Esophagus (tissue), 2 donors: ENCODE measurements at regions not wholly inside any gene's neighbourhood (a gene's known extent, or its start where the extent isn't known, plus 50 kb on each side); places are given as distances from the start of the nearest gene placed in this dataset.
A peak's percentile ranks its signal among the peaks of the same experiment; 100 is the strongest.
"Not testable (repeated sequence)": the region's sequence is repeated elsewhere in the genome, so short reads cannot be mapped to it uniquely, and the experiment has no call there.

ENCODE experiments used
- H3K27ac ChIP-seq, 2 donors: one replicate each; pipeline ENCODE4 v1.5.1; 2013; ENCODE audit warnings: low read depth in 2 of 2, mild to moderate bottlenecking in 2 of 2, inconsistent platforms in 1 of 2, low read length in 1 of 2, moderate library complexity in 1 of 2
- H3K27me3 ChIP-seq, 2 donors: one replicate each; pipeline ENCODE4 v1.6.1; 2013; ENCODE audit warnings: low read length in 2 of 2, control low read depth in 1 of 2, mild to moderate bottlenecking in 1 of 2; ENCODE audit not compliant: insufficient read depth in 2 of 2, control insufficient read depth in 1 of 2
- H3K36me3 ChIP-seq, 2 donors: one replicate each; pipeline ENCODE4 v1.6.1; 2013; ENCODE audit warnings: low read length in 1 of 2; ENCODE audit not compliant: control insufficient read depth in 2 of 2, insufficient read depth in 2 of 2
- H3K4me1 ChIP-seq, 2 donors: one replicate each; pipeline ENCODE4 v1.6.1; 2013; ENCODE audit warnings: low read length in 1 of 2; ENCODE audit not compliant: control insufficient read depth in 2 of 2, insufficient read depth in 2 of 2
- H3K4me3 ChIP-seq, 2 donors: one replicate each; pipeline ENCODE4 v1.5.1; 2013; ENCODE audit warnings: low read length in 2 of 2, mild to moderate bottlenecking in 2 of 2, low read depth in 1 of 2, moderate library complexity in 1 of 2
- H3K9me3 ChIP-seq, 2 donors: one replicate each; pipeline ENCODE4 v1.6.1; 2013; ENCODE audit warnings: mild to moderate bottlenecking in 2 of 2, low read depth in 1 of 2, low read length in 1 of 2, moderate library complexity in 1 of 2; ENCODE audit not compliant: control insufficient read depth in 2 of 2, insufficient read depth in 1 of 2
- WGBS, 2 donors: extraction: QIAGEN DNeasy Blood & Tissue Kit; methylation state at CpG; one replicate each; pipeline ENCODE4 v1.1.7; 2013; 5-methylcytosine and 5-hydroxymethylcytosine counted together
- donor health status: healthy with polysubstance abuse.
- donor health status: Bipolar disorder and iron deficiency.

GRCh38 chr5:154646745-154647113 lies 108.4 kb upstream of the LARP1 start:
- Histone ChIP-seq H3K27ac (no peak overlapping the region), H3K36me3 (no peaks in the 10 kb centered on the region), H3K4me1 (peaks cover 4 to 8% of the 10 kb centered on the region in 2 donors), H3K9me3 (no peaks in the 10 kb centered on the region), H3K4me3 (peak overlapping the region; percentile 23 to 32), H3K27me3 (no peaks in the 10 kb centered on the region)
- 53 to 61% methylated on average over 24 of the region's 24 CpGs for WGBS, 2 donors

GRCh38 chr5:154644745-154645411 lies 110.3 kb upstream of the LARP1 start:
- 92% methylated on average over 5 of the region's 5 CpGs for WGBS, 2 donors
- Histone ChIP-seq H3K27ac (no peak overlapping the region), H3K9me3 (no peaks in the 10 kb centered on the region), H3K36me3 (no peaks in the 10 kb centered on the region), H3K4me3 (no peak overlapping the region), H3K4me1 (peaks cover 4 to 8% of the 10 kb centered on the region in 2 donors), H3K27me3 (no peaks in the 10 kb centered on the region)

GRCh38 chr5:154642499-154643245 lies 112.5 kb upstream of the LARP1 start:
- no peaks in the 10 kb centered on the region for H3K9me3 ChIP-seq
- H3K36me3 ChIP-seq, result no peaks in the 10 kb centered on the region
- H3K4me3 ChIP-seq, result no peak overlapping the region
- H3K4me1 ChIP-seq, result peaks cover 3 to 7% of the 10 kb centered on the region in 2 donors
- no peaks in the 10 kb centered on the region for H3K27me3 ChIP-seq
- 43 to 55% methylated on average over 12 of the region's 12 CpGs for WGBS, 2 donors
- H3K27ac ChIP-seq, result no peak overlapping the region

DNA sequence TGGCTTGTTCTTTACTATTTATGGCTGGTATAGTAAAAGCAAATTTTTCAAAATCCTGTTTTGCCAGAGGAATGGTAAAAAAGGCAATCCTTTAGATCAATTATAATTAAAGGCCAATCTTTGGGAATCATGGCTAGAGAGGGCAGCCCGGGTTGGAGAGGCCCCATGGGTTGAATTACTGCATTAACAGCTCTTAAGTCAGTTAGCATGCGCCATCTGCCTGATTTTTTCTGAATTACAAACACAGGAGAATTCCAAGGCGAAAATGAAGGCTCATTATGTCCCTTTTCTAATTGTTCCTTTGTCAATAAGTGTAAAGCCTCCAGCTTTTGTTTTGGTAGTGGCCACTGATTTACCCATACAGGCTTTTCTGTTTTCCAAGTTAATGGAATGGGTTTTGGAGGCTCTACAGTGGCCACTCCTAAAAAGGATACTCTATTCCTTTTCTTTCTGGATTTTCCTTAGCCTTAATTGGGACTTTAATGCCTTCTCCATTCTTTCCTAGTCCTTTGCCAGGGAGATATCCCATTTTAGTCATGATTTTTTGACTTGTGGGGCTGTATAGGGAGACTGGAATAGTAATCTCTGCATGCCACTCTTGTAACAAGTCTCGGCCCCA lies 114.9 kb upstream of the LARP1 start:
- WGBS, 2 donors, result 45 to 46% methylated on average over 4 of the region's 4 CpGs
- not testable (repeated sequence) for H3K27me3 ChIP-seq

GRCh38 chr5:154636786-154637185 lies 118.4 kb upstream of the LARP1 start:
- H3K27ac ChIP-seq, H3K4me1 ChIP-seq, H3K4me3 ChIP-seq, H3K36me3 ChIP-seq, H3K27me3 ChIP-seq, H3K9me3 ChIP-seq: not testable (repeated sequence)
- 95 to 98% methylated on average over 7 of the region's 7 CpGs for WGBS, 2 donors

More for the DNA sequence above, 114.9 kb upstream of the LARP1 start:
- H3K4me3 ChIP-seq, H3K27ac ChIP-seq, H3K4me1 ChIP-seq, H3K9me3 ChIP-seq, H3K36me3 ChIP-seq: not testable (repeated sequence)

- H3K27me3 ChIP-seq, H3K4me3 ChIP-seq, H3K9me3 ChIP-seq, H3K36me3 ChIP-seq, H3K27ac ChIP-seq, H3K4me1 ChIP-seq: not testable (repeated sequence)
- 85 to 90% methylated on average over 11 to 12 of the region's 12 CpGs for WGBS, 2 donors
Measured at GRCh38 chr5:154636271-154636670, 118.9 kb upstream of the LARP1 start.

DNA sequence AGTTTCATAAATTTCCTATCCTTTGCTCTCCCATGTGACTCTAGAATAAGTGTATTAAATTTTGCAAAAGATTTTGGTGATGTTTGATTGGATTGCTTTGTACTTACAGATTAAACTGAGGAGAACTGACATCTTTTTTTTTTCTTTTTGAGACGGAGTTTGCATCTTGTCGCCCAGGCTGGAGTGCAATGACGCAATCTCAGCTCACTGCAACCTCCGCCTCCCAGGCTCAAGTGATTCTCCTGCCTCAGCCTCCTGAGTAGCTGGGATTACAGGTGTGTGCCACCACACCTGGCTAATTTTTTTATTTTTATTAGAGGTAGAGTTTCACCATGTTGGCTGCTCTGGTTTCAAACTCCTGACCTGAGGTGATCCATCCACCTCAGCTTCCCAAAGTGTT lies 121.4 kb upstream of the LARP1 start:
- H3K4me3 ChIP-seq, H3K27me3 ChIP-seq, H3K36me3 ChIP-seq, H3K4me1 ChIP-seq, H3K9me3 ChIP-seq, H3K27ac ChIP-seq: not testable (repeated sequence)
- 87 to 89% methylated on average over 4 of the region's 4 CpGs for WGBS, 2 donors

GRCh38 chr5:154631141-154631540 lies 124.0 kb upstream of the LARP1 start:
- Histone ChIP-seq H3K4me1 (no peaks in the 10 kb centered on the region), H3K9me3 (peaks cover 0 to 3% of the 10 kb centered on the region in 2 donors), H3K27me3 (no peaks in the 10 kb centered on the region), H3K27ac (no peak overlapping the region), H3K4me3 (no peak overlapping the region), H3K36me3 (no peaks in the 10 kb centered on the region)
- 94 to 96% methylated on average over 20 to 22 of the region's 22 CpGs for WGBS, 2 donors

- Histone ChIP-seq H3K36me3 (no peaks in the 10 kb centered on the region), H3K9me3 (peaks cover 0 to 3% of the 10 kb centered on the region in 2 donors), H3K27ac (no peak overlapping the region), H3K4me3 (no peak overlapping the region), H3K4me1 (no peaks in the 10 kb centered on the region), H3K27me3 (no peaks in the 10 kb centered on the region)
- WGBS, 2 donors, result 60 to 69% methylated on average over 4 of the region's 4 CpGs
Measured at GRCh38 chr5:154630410-154630809, 124.8 kb upstream of the LARP1 start.
